ENCODE measurements at regions not wholly inside any gene's neighbourhood (a gene's known extent, or its start where the extent isn't known, plus 50 kb on each side); places are given as distances from the start of the nearest gene placed in this dataset.

- Histone ChIP-seq H3K4me1 (ENCODE audit: control insufficient read depth, insufficient read depth, low read length) (no peaks in the 10 kb centered on the region), H3K27me3 (ENCODE audit: control insufficient read depth, insufficient read depth, low read length, poor library complexity, severe bottlenecking) (no peaks in the 10 kb centered on the region), H3K36me3 (ENCODE audit: control insufficient read depth, insufficient read depth, low read length) (no peaks in the 10 kb centered on the region), H3K9me3 (ENCODE audit: control insufficient read depth, low read length) (no peaks in the 10 kb centered on the region), H3K27ac (ENCODE audit: insufficient read depth, low read depth, low read length, poor library complexity, severe bottlenecking) (no peak overlapping the region), H3K4me3 (ENCODE audit: insufficient read depth, low read depth, low read length) (no peak overlapping the region)
- WGBS, 2 experiments = 91 to 93% methylated on average over 6 of the region's 6 CpGs
These were observed 310.4 kb downstream of the MTX2 start for GRCh38 chr2:176579608-176580007.

DNA sequence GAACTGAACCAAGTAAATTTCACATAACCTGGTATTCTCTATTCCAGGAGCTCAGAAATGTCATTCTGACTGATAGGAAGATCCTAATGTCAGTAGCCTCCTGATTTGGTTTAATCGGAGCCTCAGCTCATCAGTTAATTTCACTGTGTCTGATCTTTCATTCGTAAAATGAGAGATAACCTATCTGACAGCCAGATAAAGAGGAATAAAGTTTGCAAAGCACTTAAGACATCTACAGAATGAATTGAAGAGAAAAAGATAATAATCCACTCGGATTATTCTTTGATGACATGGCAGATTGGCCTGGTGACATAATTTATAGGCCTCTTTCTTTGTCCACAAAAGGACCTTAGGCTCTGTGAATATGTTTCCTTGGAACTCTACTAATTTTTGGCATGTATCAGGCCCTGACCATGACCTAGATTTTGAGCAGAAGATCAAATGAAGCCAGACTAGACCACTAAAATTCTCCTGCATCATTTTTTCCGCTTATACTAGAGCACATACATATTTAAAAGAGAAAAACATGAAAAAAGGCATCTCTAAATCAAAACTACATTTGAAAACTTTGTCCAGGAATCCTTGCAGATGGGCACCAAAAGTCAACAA, 312.4 kb downstream of the MTX2 start:
- Histone ChIP-seq H3K4me1 (ENCODE audit: control insufficient read depth, insufficient read depth, low read length) (no peaks in the 10 kb centered on the region), H3K27me3 (ENCODE audit: control insufficient read depth, insufficient read depth, low read length, poor library complexity, severe bottlenecking) (no peaks in the 10 kb centered on the region), H3K27ac (ENCODE audit: insufficient read depth, low read depth, low read length, poor library complexity, severe bottlenecking) (no peak overlapping the region), H3K9me3 (ENCODE audit: control insufficient read depth, low read length) (no peaks in the 10 kb centered on the region), H3K4me3 (ENCODE audit: insufficient read depth, low read depth, low read length) (no peak overlapping the region), H3K36me3 (ENCODE audit: control insufficient read depth, insufficient read depth, low read length) (no peaks in the 10 kb centered on the region)
- WGBS, 2 experiments = 92 to 95% methylated on average over 4 of the region's 4 CpGs

- no peaks in the 10 kb centered on the region for H3K9me3 ChIP-seq (ENCODE audit: control insufficient read depth, low read length)
- no peaks in the 10 kb centered on the region for H3K4me1 ChIP-seq (ENCODE audit: control insufficient read depth, insufficient read depth, low read length)
- H3K27me3 ChIP-seq (ENCODE audit: control insufficient read depth, insufficient read depth, low read length, poor library complexity, severe bottlenecking) = no peaks in the 10 kb centered on the region
- 78 to 90% methylated on average over 2 of the region's 2 CpGs for WGBS, 2 experiments
- no peaks in the 10 kb centered on the region for H3K36me3 ChIP-seq (ENCODE audit: control insufficient read depth, insufficient read depth, low read length)
- no peak overlapping the region for H3K27ac ChIP-seq (ENCODE audit: insufficient read depth, low read depth, low read length, poor library complexity, severe bottlenecking)
- no peak overlapping the region for H3K4me3 ChIP-seq (ENCODE audit: insufficient read depth, low read depth, low read length)
These were observed 312.9 kb downstream of the MTX2 start for GRCh38 chr2:176582176-176582575.

DNA sequence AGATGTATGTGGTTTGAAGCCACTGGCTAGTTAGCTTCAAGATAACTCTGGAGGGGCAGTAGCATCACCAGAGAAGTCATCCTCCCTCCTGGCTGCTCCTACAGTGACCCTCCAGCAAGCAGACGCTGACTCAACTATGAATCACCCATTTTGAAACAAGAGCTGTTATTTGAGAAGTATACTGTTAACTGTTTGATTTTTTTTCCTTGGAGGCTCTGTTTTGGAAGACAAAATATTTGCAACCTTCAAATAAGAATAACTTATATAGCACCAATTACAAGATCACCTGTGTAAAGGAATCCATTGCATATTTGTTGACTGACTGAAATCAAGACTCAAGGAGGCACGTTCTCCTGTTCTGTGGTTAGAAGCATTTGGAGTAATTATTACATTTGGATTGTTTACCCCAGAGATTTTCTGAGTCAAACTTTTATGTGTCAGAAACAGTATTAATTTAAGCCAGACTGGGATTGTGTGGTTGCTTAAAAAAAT, 313.8 kb downstream of the MTX2 start:
- Histone ChIP-seq H3K27ac (ENCODE audit: insufficient read depth, low read depth, low read length, poor library complexity, severe bottlenecking) (no peak overlapping the region), H3K36me3 (ENCODE audit: control insufficient read depth, insufficient read depth, low read length) (no peaks in the 10 kb centered on the region), H3K9me3 (ENCODE audit: control insufficient read depth, low read length) (no peaks in the 10 kb centered on the region), H3K27me3 (ENCODE audit: control insufficient read depth, insufficient read depth, low read length, poor library complexity, severe bottlenecking) (no peaks in the 10 kb centered on the region), H3K4me3 (ENCODE audit: insufficient read depth, low read depth, low read length) (no peak overlapping the region), H3K4me1 (ENCODE audit: control insufficient read depth, insufficient read depth, low read length) (no peaks in the 10 kb centered on the region)
- 84 to 86% methylated on average over 1 of the region's 2 CpGs for WGBS, 2 experiments

DNA sequence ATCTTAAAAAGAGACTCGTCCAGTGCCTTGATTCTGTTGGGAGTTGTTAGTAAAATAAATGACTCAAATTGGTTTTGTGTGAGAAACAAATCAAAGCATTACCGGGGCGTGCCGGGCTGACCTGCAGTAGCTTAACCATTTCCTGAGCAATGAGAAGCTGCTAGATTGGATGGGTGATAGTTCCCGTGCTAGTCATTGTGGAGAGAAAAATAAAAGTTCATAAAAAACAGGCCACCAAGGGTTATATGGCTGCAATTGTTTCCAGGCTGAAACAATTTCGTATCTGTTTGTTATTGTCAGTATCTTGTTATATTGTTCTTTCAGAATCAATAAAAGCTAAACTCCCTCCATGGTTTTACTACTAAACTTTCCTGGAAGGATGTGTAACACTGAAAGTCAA, 314.4 kb downstream of the MTX2 start:
- Histone ChIP-seq H3K9me3 (ENCODE audit: control insufficient read depth, low read length) (no peaks in the 10 kb centered on the region), H3K4me3 (ENCODE audit: insufficient read depth, low read depth, low read length) (no peak overlapping the region), H3K4me1 (ENCODE audit: control insufficient read depth, insufficient read depth, low read length) (no peaks in the 10 kb centered on the region), H3K27me3 (ENCODE audit: control insufficient read depth, insufficient read depth, low read length, poor library complexity, severe bottlenecking) (no peaks in the 10 kb centered on the region), H3K36me3 (ENCODE audit: control insufficient read depth, insufficient read depth, low read length) (no peaks in the 10 kb centered on the region), H3K27ac (ENCODE audit: insufficient read depth, low read depth, low read length, poor library complexity, severe bottlenecking) (no peak overlapping the region)
- WGBS, 2 experiments = 76 to 78% methylated on average over 5 to 6 of the region's 6 CpGs

DNA sequence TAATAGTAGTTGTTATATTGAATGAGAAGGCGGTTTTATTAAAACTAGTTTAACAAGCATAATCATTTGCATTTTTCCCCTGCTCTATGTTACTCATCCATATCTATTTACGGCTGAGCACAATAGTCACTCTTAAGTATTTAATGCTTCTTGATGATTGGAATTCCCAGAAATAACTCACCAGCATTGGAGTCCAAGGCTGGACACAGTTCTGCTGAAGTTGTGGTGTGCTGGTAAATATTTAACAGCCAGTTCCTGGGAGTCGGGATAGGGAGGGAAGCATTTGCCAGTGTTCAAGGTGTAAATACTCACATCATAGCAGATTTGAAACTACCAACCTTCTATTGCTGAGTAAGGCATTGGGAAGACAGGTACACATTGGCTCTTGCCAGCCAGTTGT, 315.1 kb downstream of the MTX2 start:
- whole genome bisulfite sequencing, 2 experiments = 95% methylated on average over 2 of the region's 3 CpGs; no CpG with 5 or more reads in 1 of the 2 experiments
- Histone ChIP-seq H3K36me3 (ENCODE audit: control insufficient read depth, insufficient read depth, low read length) (no peaks in the 10 kb centered on the region), H3K9me3 (ENCODE audit: control insufficient read depth, low read length) (no peaks in the 10 kb centered on the region), H3K4me1 (ENCODE audit: control insufficient read depth, insufficient read depth, low read length) (no peaks in the 10 kb centered on the region), H3K27ac (ENCODE audit: insufficient read depth, low read depth, low read length, poor library complexity, severe bottlenecking) (no peak overlapping the region), H3K27me3 (ENCODE audit: control insufficient read depth, insufficient read depth, low read length, poor library complexity, severe bottlenecking) (no peaks in the 10 kb centered on the region), H3K4me3 (ENCODE audit: insufficient read depth, low read depth, low read length) (no peak overlapping the region)

- H3K4me1 ChIP-seq (ENCODE audit: control insufficient read depth, insufficient read depth, low read length) = no peaks in the 10 kb centered on the region
- no peak overlapping the region for H3K4me3 ChIP-seq (ENCODE audit: insufficient read depth, low read depth, low read length)
- no peaks in the 10 kb centered on the region for H3K27me3 ChIP-seq (ENCODE audit: control insufficient read depth, insufficient read depth, low read length, poor library complexity, severe bottlenecking)
- 95 to 100% methylated on average over 1 of the region's 1 CpG for WGBS, 2 experiments
- H3K9me3 ChIP-seq (ENCODE audit: control insufficient read depth, low read length) = no peaks in the 10 kb centered on the region
- no peak overlapping the region for H3K27ac ChIP-seq (ENCODE audit: insufficient read depth, low read depth, low read length, poor library complexity, severe bottlenecking)
- no peaks in the 10 kb centered on the region for H3K36me3 ChIP-seq (ENCODE audit: control insufficient read depth, insufficient read depth, low read length)
These were observed 316.0 kb downstream of the MTX2 start for GRCh38 chr2:176585291-176585690.

- no peak overlapping the region for H3K4me3 ChIP-seq (ENCODE audit: insufficient read depth, low read depth, low read length)
- WGBS, 2 experiments = 78 to 91% methylated on average over 2 of the region's 2 CpGs
- H3K4me1 ChIP-seq (ENCODE audit: control insufficient read depth, insufficient read depth, low read length) = no peaks in the 10 kb centered on the region
- no peaks in the 10 kb centered on the region for H3K9me3 ChIP-seq (ENCODE audit: control insufficient read depth, low read length)
- no peaks in the 10 kb centered on the region for H3K36me3 ChIP-seq (ENCODE audit: control insufficient read depth, insufficient read depth, low read length)
- H3K27ac ChIP-seq (ENCODE audit: insufficient read depth, low read depth, low read length, poor library complexity, severe bottlenecking) = no peak overlapping the region
- H3K27me3 ChIP-seq (ENCODE audit: control insufficient read depth, insufficient read depth, low read length, poor library complexity, severe bottlenecking) = no peaks in the 10 kb centered on the region
These were observed 316.5 kb downstream of the MTX2 start for GRCh38 chr2:176585791-176586190.

GRCh38 chr2:176589287-176589686, 320.0 kb downstream of the MTX2 start:
- no peak overlapping the region for H3K4me3 ChIP-seq (ENCODE audit: insufficient read depth, low read depth, low read length)
- H3K36me3 ChIP-seq (ENCODE audit: control insufficient read depth, insufficient read depth, low read length) = no peaks in the 10 kb centered on the region
- H3K27ac ChIP-seq (ENCODE audit: insufficient read depth, low read depth, low read length, poor library complexity, severe bottlenecking) = no peak overlapping the region
- no peaks in the 10 kb centered on the region for H3K9me3 ChIP-seq (ENCODE audit: control insufficient read depth, low read length)
- 93% methylated on average over 6 to 7 of the region's 7 CpGs for WGBS, 2 experiments
- no peaks in the 10 kb centered on the region for H3K27me3 ChIP-seq (ENCODE audit: control insufficient read depth, insufficient read depth, low read length, poor library complexity, severe bottlenecking)
- H3K4me1 ChIP-seq (ENCODE audit: control insufficient read depth, insufficient read depth, low read length) = no peaks in the 10 kb centered on the region

GRCh38 chr2:176589825-176590440, 320.7 kb downstream of the MTX2 start:
- H3K36me3 ChIP-seq (ENCODE audit: control insufficient read depth, insufficient read depth, low read length) = no peaks in the 10 kb centered on the region
- 89 to 93% methylated on average over 11 of the region's 11 CpGs for WGBS, 2 experiments
- H3K27ac ChIP-seq (ENCODE audit: insufficient read depth, low read depth, low read length, poor library complexity, severe bottlenecking) = no peak overlapping the region
- H3K27me3 ChIP-seq (ENCODE audit: control insufficient read depth, insufficient read depth, low read length, poor library complexity, severe bottlenecking) = no peaks in the 10 kb centered on the region
- no peaks in the 10 kb centered on the region for H3K4me1 ChIP-seq (ENCODE audit: control insufficient read depth, insufficient read depth, low read length)
- H3K4me3 ChIP-seq (ENCODE audit: insufficient read depth, low read depth, low read length) = no peak overlapping the region
- H3K9me3 ChIP-seq (ENCODE audit: control insufficient read depth, low read length) = no peaks in the 10 kb centered on the region

Measured in ectodermal cell (in vitro differentiated cells).